ENCODE measurements at regions not wholly inside any gene's neighbourhood (a gene's known extent, or its start where the extent isn't known, plus 50 kb on each side); places are given as distances from the start of the nearest gene placed in this dataset.

GRCh38 chr9:106405871-106406435, 457.0 kb upstream of the ZNF462 start:
- Mint-ChIP-seq H3K36me3 (ENCODE audit: low read depth) (no peaks in the 10 kb centered on the region), H3K9me3 (no peaks in the 10 kb centered on the region), H3K27me3 (no peaks in the 10 kb centered on the region), H3K4me3 (no peak overlapping the region), H3K4me1 (no peaks in the 10 kb centered on the region), H3K27ac (no peak overlapping the region)
- intact Hi-C loops (cut with micrococcal nuclease), result no loop called here
- no peak for DNase-seq

GRCh38 chr9:106414042-106414441, 448.9 kb upstream of the ZNF462 start:
- Mint-ChIP-seq H3K27ac (no peak overlapping the region), H3K4me1 (no peaks in the 10 kb centered on the region), H3K4me3 (no peak overlapping the region), H3K36me3 (ENCODE audit: low read depth) (no peaks in the 10 kb centered on the region), H3K9me3 (peaks cover 4% of the 10 kb centered on the region), H3K27me3 (no peaks in the 10 kb centered on the region)
- no peak for DNase-seq
- intact Hi-C loops (cut with micrococcal nuclease), result no loop called here

- Mint-ChIP-seq H3K36me3 (ENCODE audit: low read depth) (no peaks in the 10 kb centered on the region), H3K27me3 (no peaks in the 10 kb centered on the region), H3K9me3 (peaks cover 4% of the 10 kb centered on the region), H3K4me1 (no peaks in the 10 kb centered on the region), H3K27ac (no peak overlapping the region), H3K4me3 (no peak overlapping the region)
- intact Hi-C loops (cut with micrococcal nuclease), result no loop called here
- DNase-seq, result no peak
Observed at GRCh38 chr9:106417685-106418084, 445.3 kb upstream of the ZNF462 start.

- H3K4me1 Mint-ChIP-seq, result no peaks in the 10 kb centered on the region
- no peak for DNase-seq
- H3K27ac Mint-ChIP-seq, result no peak overlapping the region
- H3K4me3 Mint-ChIP-seq, result no peak overlapping the region
- intact Hi-C loops (cut with micrococcal nuclease), result no loop called here
- no peaks in the 10 kb centered on the region for H3K36me3 Mint-ChIP-seq (ENCODE audit: low read depth)
- H3K9me3 Mint-ChIP-seq, result peaks cover 4% of the 10 kb centered on the region
- no peaks in the 10 kb centered on the region for H3K27me3 Mint-ChIP-seq
Observed at GRCh38 chr9:106419829-106420228, 443.1 kb upstream of the ZNF462 start.

GRCh38 chr9:106420511-106420944, 442.4 kb upstream of the ZNF462 start:
- H3K4me3 Mint-ChIP-seq, result no peak overlapping the region
- no peak for DNase-seq
- no peaks in the 10 kb centered on the region for H3K36me3 Mint-ChIP-seq (ENCODE audit: low read depth)

GRCh38 chr9:106421772-106422171, 441.2 kb upstream of the ZNF462 start:
- intact Hi-C loops (cut with micrococcal nuclease), result no loop called here

More at GRCh38 chr9:106420511-106420944, 442.4 kb upstream of the ZNF462 start:
- intact Hi-C loops (cut with micrococcal nuclease), result no loop called here
- Mint-ChIP-seq H3K27ac (no peak overlapping the region), H3K27me3 (no peaks in the 10 kb centered on the region), H3K4me1 (no peaks in the 10 kb centered on the region), H3K9me3 (peaks cover 4% of the 10 kb centered on the region)

GRCh38 chr9:106423575-106423974, 439.4 kb upstream of the ZNF462 start:
- no peaks in the 10 kb centered on the region for H3K27me3 Mint-ChIP-seq
- intact Hi-C loops (cut with micrococcal nuclease), result no loop called here
- H3K9me3 Mint-ChIP-seq, result no peaks in the 10 kb centered on the region
- H3K27ac Mint-ChIP-seq, result no peak overlapping the region
- no peak for DNase-seq
- no peaks in the 10 kb centered on the region for H3K4me1 Mint-ChIP-seq
- no peak overlapping the region for H3K4me3 Mint-ChIP-seq
- H3K36me3 Mint-ChIP-seq (ENCODE audit: low read depth), result no peaks in the 10 kb centered on the region

More at GRCh38 chr9:106421772-106422171, 441.2 kb upstream of the ZNF462 start:
- no peaks in the 10 kb centered on the region for H3K27me3 Mint-ChIP-seq
- H3K36me3 Mint-ChIP-seq (ENCODE audit: low read depth), result no peaks in the 10 kb centered on the region
- H3K27ac Mint-ChIP-seq, result no peak overlapping the region
- no peak for DNase-seq
- H3K4me1 Mint-ChIP-seq, result no peaks in the 10 kb centered on the region
- no peak overlapping the region for H3K4me3 Mint-ChIP-seq
- no peaks in the 10 kb centered on the region for H3K9me3 Mint-ChIP-seq

GRCh38 chr9:106432631-106433030, 430.3 kb upstream of the ZNF462 start:
- no peak for DNase-seq
- Mint-ChIP-seq H3K9me3 (peaks cover 3% of the 10 kb centered on the region), H3K27ac (no peak overlapping the region), H3K27me3 (no peaks in the 10 kb centered on the region), H3K4me1 (no peaks in the 10 kb centered on the region), H3K4me3 (no peak overlapping the region), H3K36me3 (ENCODE audit: low read depth) (no peaks in the 10 kb centered on the region)
- intact Hi-C loops (cut with micrococcal nuclease), result no loop called here

- Mint-ChIP-seq H3K27ac (no peak overlapping the region), H3K27me3 (no peaks in the 10 kb centered on the region), H3K4me3 (no peak overlapping the region), H3K36me3 (ENCODE audit: low read depth) (no peaks in the 10 kb centered on the region), H3K4me1 (no peaks in the 10 kb centered on the region), H3K9me3 (peaks cover 3% of the 10 kb centered on the region)
- no peak for DNase-seq
- intact Hi-C loops (cut with micrococcal nuclease), result no loop called here
Observed at GRCh38 chr9:106438928-106439327, 424.0 kb upstream of the ZNF462 start.

- Mint-ChIP-seq H3K36me3 (ENCODE audit: low read depth) (no peaks in the 10 kb centered on the region), H3K27ac (no peak overlapping the region), H3K27me3 (no peaks in the 10 kb centered on the region), H3K9me3 (no peaks in the 10 kb centered on the region), H3K4me1 (no peaks in the 10 kb centered on the region), H3K4me3 (no peak overlapping the region)
- DNase-seq, result no peak
- intact Hi-C loops (cut with micrococcal nuclease), result no loop called here
Observed at GRCh38 chr9:106441283-106441682, 421.7 kb upstream of the ZNF462 start.

- Mint-ChIP-seq H3K4me1 (no peaks in the 10 kb centered on the region), H3K27me3 (no peaks in the 10 kb centered on the region), H3K36me3 (ENCODE audit: low read depth) (no peaks in the 10 kb centered on the region), H3K9me3 (no peaks in the 10 kb centered on the region), H3K27ac (no peak overlapping the region), H3K4me3 (no peak overlapping the region)
- intact Hi-C loops (cut with micrococcal nuclease), result no loop called here
- DNase-seq, result no peak
Observed at GRCh38 chr9:106443520-106443919, 419.4 kb upstream of the ZNF462 start.

- DNase-seq, result no peak
- intact Hi-C loops (cut with micrococcal nuclease), result no loop called here
- no peak overlapping the region for H3K4me3 Mint-ChIP-seq
- no peaks in the 10 kb centered on the region for H3K9me3 Mint-ChIP-seq
- no peak overlapping the region for H3K27ac Mint-ChIP-seq
- H3K4me1 Mint-ChIP-seq, result no peaks in the 10 kb centered on the region
- H3K27me3 Mint-ChIP-seq, result no peaks in the 10 kb centered on the region
- H3K36me3 Mint-ChIP-seq (ENCODE audit: low read depth), result no peaks in the 10 kb centered on the region
Observed at GRCh38 chr9:106445107-106445506, 417.9 kb upstream of the ZNF462 start.

GRCh38 chr9:106449336-106449927, 413.5 kb upstream of the ZNF462 start:
- Mint-ChIP-seq H3K27ac (no peak overlapping the region), H3K4me1 (no peaks in the 10 kb centered on the region), H3K9me3 (no peaks in the 10 kb centered on the region), H3K27me3 (no peaks in the 10 kb centered on the region), H3K4me3 (no peak overlapping the region), H3K36me3 (ENCODE audit: low read depth) (no peaks in the 10 kb centered on the region)
- intact Hi-C loops (cut with micrococcal nuclease), result no loop called here
- no peak for DNase-seq

GRCh38 chr9:106450549-106450948, 412.4 kb upstream of the ZNF462 start:
- no peaks in the 10 kb centered on the region for H3K36me3 Mint-ChIP-seq (ENCODE audit: low read depth)
- DNase-seq, result no peak
- H3K9me3 Mint-ChIP-seq, result no peaks in the 10 kb centered on the region
- intact Hi-C loops (cut with micrococcal nuclease), result no loop called here
- H3K4me3 Mint-ChIP-seq, result no peak overlapping the region
- no peak overlapping the region for H3K27ac Mint-ChIP-seq
- no peaks in the 10 kb centered on the region for H3K27me3 Mint-ChIP-seq
- H3K4me1 Mint-ChIP-seq, result no peaks in the 10 kb centered on the region

GRCh38 chr9:106451223-106451622, 411.7 kb upstream of the ZNF462 start:
- H3K9me3 Mint-ChIP-seq, result no peaks in the 10 kb centered on the region
- H3K4me1 Mint-ChIP-seq, result no peaks in the 10 kb centered on the region
- intact Hi-C loops (cut with micrococcal nuclease), result no loop called here
- H3K4me3 Mint-ChIP-seq, result no peak overlapping the region
- no peak for DNase-seq
- H3K36me3 Mint-ChIP-seq (ENCODE audit: low read depth), result no peaks in the 10 kb centered on the region
- H3K27ac Mint-ChIP-seq, result no peak overlapping the region
- no peaks in the 10 kb centered on the region for H3K27me3 Mint-ChIP-seq
